Endothelial cell of umbilical vein (primary cell): ENCODE measurements at regions not wholly inside any gene's neighbourhood (a gene's known extent, or its start where the extent isn't known, plus 50 kb on each side); places are given as distances from the start of the nearest gene placed in this dataset.

Experiments
- BruUV-seq: library from RNA; stranded (reverse); fragments of 400-500 nt; replicated peaks from 2 replicates; lab custom pipeline; 2021; lab: Mats Ljungman, UMichigan
- CTCF ChIA-PET: fragments of 300-600, 350-600 bp; sonication (Branson Sonifier 250); formaldehyde crosslinking; loops from one replicate; lab custom pipeline; 2021; ENCODE audit warnings: antibody characterized with exemption, inconsistent platforms; lab: Charles Lee
- POLR2A ChIA-PET: fragments of 300-600, 350-600 bp; sonication (Branson Sonifier 250); formaldehyde crosslinking; loops from one replicate; lab custom pipeline; 2021; ENCODE audit warnings: antibody characterized with exemption, inconsistent platforms; lab: Charles Lee
- DNase-seq: peaks from one replicate; pipeline ENCODE4 v3.0.0-alpha.2; 2011; ENCODE audit warnings: low read depth, low spot score
- FAIRE-seq: peaks from 2 replicates; lab custom pipeline; 2011; peaks lifted over from hg19 to GRCh38; lab: Jason Lieb, UNC
- H2AFZ ChIP-seq: 2 replicates; pipeline ENCODE4 v1.6.0; 2012; ENCODE audit warnings: low read depth, low read length, control low read depth, inconsistent platforms
- H3K27ac ChIP-seq: 2 replicates; pipeline ENCODE4 v1.5.1; 2011; ENCODE audit warnings: low read depth, mild to moderate bottlenecking, control low read depth, low read length, moderate library complexity; ENCODE audit not compliant: insufficient read depth
- H3K27me3 ChIP-seq, 2 experiments: 2 replicates each; pipeline versions ENCODE4 v1.6.0 to v1.6.1; 2011; ENCODE audit warnings: low read length in 2 of 2, mixed read lengths in 1 of 2; ENCODE audit not compliant: control insufficient read depth in 2 of 2, insufficient read depth in 2 of 2
- H3K36me3 ChIP-seq, 2 experiments: 2 replicates in 1 of 2; 3 replicates in 1 of 2; pipeline ENCODE4 v1.5.1; 2011; ENCODE audit warnings: low read length in 2 of 2, mild to moderate bottlenecking in 1 of 2, moderate library complexity in 1 of 2; ENCODE audit not compliant: control insufficient read depth in 2 of 2, insufficient read depth in 2 of 2; ENCODE audit errors: extremely low read depth in 1 of 2
- H3K4me1 ChIP-seq: 3 replicates; pipeline ENCODE4 v1.5.1; 2011; ENCODE audit warnings: mild to moderate bottlenecking, low read length; ENCODE audit not compliant: control insufficient read depth, insufficient read depth; ENCODE audit errors: extremely low read depth
- H3K4me2 ChIP-seq: 2 replicates; pipeline ENCODE4 v1.6.1; 2011; ENCODE audit warnings: low read length, control low read depth, mixed read lengths; ENCODE audit not compliant: insufficient read depth
- H3K4me3 ChIP-seq, 3 experiments: fragments of 200-600 bp in 1 of 3; sonication (generic), shearing (Covaris generic) in 1 of 3; replicated peaks in 1 of 3; 2 replicates each; pipeline ENCODE4 v1.5.1; 2011 to 2016; ENCODE audit warnings: control low read depth in 3 of 3, low read length in 3 of 3, mild to moderate bottlenecking in 2 of 3, inconsistent platforms in 1 of 3, low read depth in 1 of 3, moderate library complexity in 1 of 3; ENCODE audit not compliant: insufficient read depth in 1 of 3
- H3K79me2 ChIP-seq: 2 replicates; pipeline ENCODE4 v1.6.0; 2012; ENCODE audit warnings: low read length, inconsistent platforms; ENCODE audit not compliant: control insufficient read depth, insufficient read depth
- H3K9ac ChIP-seq: replicated peaks from 2 replicates; pipeline ENCODE3; 2011; ENCODE audit warnings: low read length, control low read depth; ENCODE audit not compliant: insufficient read depth; ENCODE audit errors: extremely low read depth
- H3K9me1 ChIP-seq: replicated peaks from 3 replicates; pipeline ENCODE4 v1.6.0; 2011; ENCODE audit warnings: mild to moderate bottlenecking, low read length; ENCODE audit not compliant: control insufficient read depth, insufficient read depth; ENCODE audit errors: extremely low read depth
- H3K9me3 ChIP-seq: replicated peaks from 2 replicates; pipeline ENCODE4 v1.5.1; 2012; ENCODE audit warnings: low read length, inconsistent platforms; ENCODE audit not compliant: control insufficient read depth, insufficient read depth
- H4K20me1 ChIP-seq: replicated peaks from 2 replicates; pipeline ENCODE3; 2011; ENCODE audit warnings: mild to moderate bottlenecking, low read length; ENCODE audit not compliant: control insufficient read depth, insufficient read depth; ENCODE audit errors: extremely low read depth
- EZH2 ChIP-seq: IDR thresholded peaks from 2 replicates; pipeline ENCODE4 v1.6.1; 2012; ENCODE audit warnings: borderline replicate concordance, low read depth, mild to moderate bottlenecking, moderate library complexity, low read length, inconsistent platforms; ENCODE audit not compliant: severe bottlenecking
- FOS ChIP-seq: IDR thresholded peaks from 2 replicates; pipeline ENCODE4 v1.6.1; 2011; ENCODE audit warnings: mild to moderate bottlenecking, low read length, moderate library complexity, borderline replicate concordance; ENCODE audit not compliant: insufficient read depth
- GATA2 ChIP-seq: IDR thresholded peaks from 2 replicates; pipeline ENCODE4 v1.7.0; 2011; ENCODE audit warnings: low read depth, mild to moderate bottlenecking, moderate library complexity, mixed read lengths, low read length; ENCODE audit not compliant: insufficient read length, insufficient read depth
- JUN ChIP-seq: IDR thresholded peaks from 2 replicates; pipeline ENCODE4 v1.6.1; 2011; ENCODE audit warnings: borderline replicate concordance, low read depth; ENCODE audit not compliant: insufficient read length, insufficient read depth
- MYC ChIP-seq: IDR thresholded peaks from one replicate; pipeline ENCODE4 v1.6.1; 2011; ENCODE audit warnings: mild to moderate bottlenecking, low read depth, low read length
- POLR2A ChIP-seq: IDR thresholded peaks from 2 replicates; pipeline ENCODE4 v1.6.1; 2012; ENCODE audit warnings: low read depth, mild to moderate bottlenecking, control low read depth, low read length
- POLR2AphosphoS5 ChIP-seq: IDR thresholded peaks from 2 replicates; pipeline ENCODE4 v1.6.1; 2012; ENCODE audit warnings: low read depth, mild to moderate bottlenecking, control low read depth, low read length, moderate library complexity; ENCODE audit not compliant: insufficient read depth
- dilution Hi-C: fragments of 300-500 bp; cut with MboI; formaldehyde crosslinking; loops from one replicate; pipeline ENCODE4 v1.15.0; 2019; ENCODE audit warnings: low sequenced_read_pairs; ENCODE audit not compliant: extremely low pct_ligation_motif_present
- intact Hi-C: fragments of 100-400 bp; cut with micrococcal nuclease; formaldehyde crosslinking; loops from one replicate; pipeline ENCODE4 v1.10.0; 2022
- TF ChIP-seq, protein P1 (sequence below): IDR thresholded peaks from 2 replicates; pipeline ENCODE4 v1.6.1; 2011; ENCODE audit not compliant: insufficient read depth, insufficient read length
- TF ChIP-seq, protein P2 (sequence below), 2 donors: IDR thresholded peaks; 1 replicate in 1 of 2; 2 replicates in 1 of 2; pipeline ENCODE4 v1.5.1; 2011; ENCODE audit warnings: low read length in 2 of 2, mild to moderate bottlenecking in 2 of 2, moderate library complexity in 2 of 2, control low read depth in 1 of 2, inconsistent platforms in 1 of 2, low read depth in 1 of 2; ENCODE audit not compliant: insufficient read depth in 1 of 2; ENCODE audit errors: extremely low read depth in 1 of 2

DNA sequence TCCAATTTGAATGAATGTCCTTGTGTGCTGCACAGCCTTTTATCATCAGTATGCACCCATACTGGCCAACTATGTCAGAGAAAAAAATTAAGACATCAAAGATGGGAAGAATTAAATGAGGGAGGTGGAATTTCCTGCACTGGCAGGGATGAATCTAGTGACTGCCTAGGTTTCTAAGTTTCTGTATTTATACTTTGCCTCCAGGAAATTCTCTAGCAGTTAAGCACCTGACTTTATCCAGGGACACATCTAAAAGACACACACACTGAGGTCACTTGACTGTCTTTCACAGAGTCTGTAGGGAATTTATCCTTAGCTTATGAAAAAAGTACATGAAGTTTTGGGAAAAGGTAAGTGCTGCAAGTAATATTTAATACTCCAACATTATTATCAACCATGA is 636.5 kb upstream of the PTCHD4 start:
- Histone ChIP-seq H3K9me3 (no peaks in the 10 kb centered on the region), H3K27me3 (no peaks in the 10 kb centered on the region), H3K36me3 (no peaks in the 10 kb centered on the region), H2AFZ (no peak overlapping the region), H3K4me3 (no peak overlapping the region), H3K79me2 (no peaks in the 10 kb centered on the region), H3K4me2 (no peak overlapping the region), H4K20me1 (no peaks in the 10 kb centered on the region), H3K4me1 (no peaks in the 10 kb centered on the region), H3K27ac (no peak overlapping the region), H3K9me1 (no peaks in the 10 kb centered on the region), H3K9ac (no peak overlapping the region)
- TF ChIP-seq FOS (no peak), EZH2 (no peak)
- no peak for FAIRE-seq
- ChIA-PET POLR2A (no interaction called here), CTCF (no interaction called here)
- dilution Hi-C loops (no loop called here), intact Hi-C loops (no loop called here)
- BruUV-seq = no TSS peak
- no peak for DNase-seq

DNA sequence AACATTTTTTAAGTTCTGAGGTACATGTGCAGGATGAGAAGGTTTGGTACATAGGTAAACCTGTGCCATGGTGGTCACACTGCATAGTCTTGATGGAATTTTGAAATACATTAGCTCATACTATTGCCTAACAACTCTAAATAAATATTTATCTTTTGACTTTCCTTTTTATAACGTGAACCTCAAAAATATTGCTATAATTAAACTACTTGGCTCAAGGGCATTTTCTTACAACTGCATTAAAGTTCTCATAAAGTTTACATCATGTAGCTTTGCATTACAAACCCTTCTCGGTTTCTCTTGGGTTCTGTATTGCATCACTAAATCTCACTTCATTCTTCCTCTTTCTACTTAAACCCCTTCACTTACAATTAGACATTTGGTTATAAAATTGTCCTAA is 636.0 kb upstream of the PTCHD4 start:
- dilution Hi-C loops (no loop called here), intact Hi-C loops (no loop called here)
- no peak for TF ChIP-seq GATA2
- TF ChIP-seq, protein P1, sequence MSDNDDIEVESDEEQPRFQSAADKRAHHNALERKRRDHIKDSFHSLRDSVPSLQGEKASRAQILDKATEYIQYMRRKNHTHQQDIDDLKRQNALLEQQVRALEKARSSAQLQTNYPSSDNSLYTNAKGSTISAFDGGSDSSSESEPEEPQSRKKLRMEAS = no peak
- no peak for TF ChIP-seq FOS
- TF ChIP-seq POLR2A = no peak
- TF ChIP-seq MYC = no peak
- TF ChIP-seq EZH2 = no peak
- TF ChIP-seq, protein P2, sequence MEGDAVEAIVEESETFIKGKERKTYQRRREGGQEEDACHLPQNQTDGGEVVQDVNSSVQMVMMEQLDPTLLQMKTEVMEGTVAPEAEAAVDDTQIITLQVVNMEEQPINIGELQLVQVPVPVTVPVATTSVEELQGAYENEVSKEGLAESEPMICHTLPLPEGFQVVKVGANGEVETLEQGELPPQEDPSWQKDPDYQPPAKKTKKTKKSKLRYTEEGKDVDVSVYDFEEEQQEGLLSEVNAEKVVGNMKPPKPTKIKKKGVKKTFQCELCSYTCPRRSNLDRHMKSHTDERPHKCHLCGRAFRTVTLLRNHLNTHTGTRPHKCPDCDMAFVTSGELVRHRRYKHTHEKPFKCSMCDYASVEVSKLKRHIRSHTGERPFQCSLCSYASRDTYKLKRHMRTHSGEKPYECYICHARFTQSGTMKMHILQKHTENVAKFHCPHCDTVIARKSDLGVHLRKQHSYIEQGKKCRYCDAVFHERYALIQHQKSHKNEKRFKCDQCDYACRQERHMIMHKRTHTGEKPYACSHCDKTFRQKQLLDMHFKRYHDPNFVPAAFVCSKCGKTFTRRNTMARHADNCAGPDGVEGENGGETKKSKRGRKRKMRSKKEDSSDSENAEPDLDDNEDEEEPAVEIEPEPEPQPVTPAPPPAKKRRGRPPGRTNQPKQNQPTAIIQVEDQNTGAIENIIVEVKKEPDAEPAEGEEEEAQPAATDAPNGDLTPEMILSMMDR (IDR thresholded peaks at IDR 0.05; ENCODE audit: extremely low read depth in 1 of 2, insufficient read depth in 1 of 2, low read depth in 1 of 2, low read length in 2 of 2) = no peak
- TF ChIP-seq POLR2AphosphoS5 = no peak
- TF ChIP-seq JUN = no peak
- no peak overlapping the region for H3K27ac ChIP-seq
- no TSS peak for BruUV-seq
- no peak overlapping the region for H3K9ac ChIP-seq
- ChIA-PET CTCF (no interaction called here), POLR2A (no interaction called here)
- H2AFZ ChIP-seq = no peak overlapping the region
- H3K79me2 ChIP-seq = no peaks in the 10 kb centered on the region
- no peaks in the 10 kb centered on the region for H3K9me1 ChIP-seq
- FAIRE-seq (no peak), DNase-seq (no peak)
- H3K27me3 ChIP-seq = no peaks in the 10 kb centered on the region
- H4K20me1 ChIP-seq = no peaks in the 10 kb centered on the region
- no peaks in the 10 kb centered on the region for H3K9me3 ChIP-seq
- H3K36me3 ChIP-seq = no peaks in the 10 kb centered on the region
- no peak overlapping the region for H3K4me3 ChIP-seq
- no peaks in the 10 kb centered on the region for H3K4me1 ChIP-seq
- H3K4me2 ChIP-seq = no peak overlapping the region
